Left lung (tissue), 4 donors: ENCODE measurements at regions not wholly inside any gene's neighbourhood (a gene's known extent, or its start where the extent isn't known, plus 50 kb on each side); places are given as distances from the start of the nearest gene placed in this dataset.

Source experiments
- ATAC-seq: fragments of 200-7000 bp; cut with Tn5 transposase; one replicate; pipeline ENCODE4 v1.9.1; 2020; ENCODE audit warnings: moderate library complexity
- DNase-seq, 4 donors: peaks; one replicate each; pipeline ENCODE4 v3.0.0-alpha.2; 2013 to 2020
- H3K27ac ChIP-seq, 2 donors: fragments of 200-600 bp; sonication (generic) in 1 of 2; one replicate each; pipeline versions ENCODE4 v1.5.0 to v1.8.0; 2020 to 2021
- H3K27me3 ChIP-seq, 2 donors: fragments of 200-600 bp; sonication (generic) in 1 of 2; one replicate each; pipeline versions ENCODE4 v1.5.0 to v1.8.0; 2020 to 2021
- H3K36me3 ChIP-seq, 2 donors: fragments of 200-600 bp; sonication (generic) in 1 of 2; one replicate each; pipeline versions ENCODE4 v1.5.0 to v1.8.0; 2020 to 2021
- H3K4me1 ChIP-seq, 2 donors: fragments of 200-600 bp; one replicate each; pipeline ENCODE4 v1.8.0; 2021
- H3K4me3 ChIP-seq, 2 donors: fragments of 200-600 bp; sonication (generic) in 1 of 2; one replicate each; pipeline versions ENCODE4 v1.5.0 to v1.8.0; 2020 to 2021; ENCODE audit warnings: mild to moderate bottlenecking in 1 of 2
- H3K9me3 ChIP-seq, 2 donors: fragments of 200-600 bp; sonication (generic) in 1 of 2; one replicate each; pipeline versions ENCODE4 v1.5.0 to v1.8.0; 2020 to 2021
- CTCF ChIP-seq, 2 donors: fragments of 200-600 bp; sonication (generic) in 1 of 2; IDR thresholded peaks; one replicate each; pipeline versions ENCODE4 v1.5.0 to v1.8.0; 2021; ENCODE audit warnings: antibody characterized with exemption in 2 of 2
- intact Hi-C, 2 donors: fragments of 100-400 bp; cut with DNase I; formaldehyde crosslinking; loops; one replicate each; pipeline versions ENCODE4 v1.11.2 to v1.14.2; 2022
- donor health status: DM: no; HTN: yes; CAD: no.
- donor health status: DM: no; HTN: no; CAD: no.

DNA sequence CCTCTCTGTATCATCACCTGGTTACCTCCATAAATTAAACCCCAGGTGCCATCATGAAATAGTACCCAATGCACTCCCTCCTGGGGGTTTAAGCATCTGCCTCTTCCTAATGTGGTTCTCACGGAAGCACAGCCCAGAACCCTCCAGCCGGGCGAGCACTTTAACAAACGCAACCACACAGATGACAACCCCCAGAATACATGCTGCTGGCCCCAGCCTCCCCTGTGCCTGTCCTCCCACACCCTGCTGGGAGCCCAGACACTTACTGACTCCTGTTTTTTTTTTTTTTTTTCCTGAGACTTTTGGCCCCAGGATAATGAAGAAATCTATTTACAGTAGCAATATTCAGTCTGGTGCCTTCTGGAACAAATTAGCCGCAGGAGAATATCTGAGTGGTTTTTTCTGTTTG is 50.0 kb upstream of the COL5A1 start:
- Histone ChIP-seq H3K4me3 (no peak overlapping the region), H3K27ac (peak overlapping the region in 1 of 2 donors; percentile 33), H3K4me1 (peaks cover 0 to 6% of the 10 kb centered on the region in 2 donors), H3K36me3 (no peaks in the 10 kb centered on the region), H3K27me3 (peaks cover 0 to 15% of the 10 kb centered on the region in 2 donors), H3K9me3 (no peaks in the 10 kb centered on the region)
- ATAC-seq (peak; percentile 21), DNase-seq (no peak)
- TF ChIP-seq CTCF (IDR thresholded peaks at IDR 0.05): no peak
- intact Hi-C loops: no loop called here
